H9 (cell line): ENCODE measurements at regions not wholly inside any gene's neighbourhood (a gene's known extent, or its start where the extent isn't known, plus 50 kb on each side); places are given as distances from the start of the nearest gene placed in this dataset.

Source experiments
- DNase-seq: peaks from one replicate; pipeline ENCODE4 v3.0.0-alpha.2; 2017
- H2AFZ ChIP-seq: one replicate; pipeline ENCODE4 v1.6.1; 2013; ENCODE audit warnings: mild to moderate bottlenecking, low read length, control low read depth, moderate library complexity
- H2AK5ac ChIP-seq: 2 replicates; pipeline ENCODE4 v1.6.1; 2013; ENCODE audit warnings: low read length, control low read depth, mixed read lengths; ENCODE audit not compliant: insufficient read length
- H2BK120ac ChIP-seq: one replicate; pipeline ENCODE4 v1.6.1; 2013; ENCODE audit warnings: low read depth, mild to moderate bottlenecking, low read length, control low read depth, inconsistent platforms; ENCODE audit not compliant: poor library complexity, severe bottlenecking
- H2BK12ac ChIP-seq: 2 replicates; pipeline ENCODE4 v1.6.1; 2013; ENCODE audit warnings: low read length, control low read depth, mixed read lengths, low read depth; ENCODE audit not compliant: insufficient read length
- H2BK15ac ChIP-seq: 2 replicates; pipeline ENCODE4 v1.6.1; 2013; ENCODE audit warnings: low read depth, low read length, control low read depth
- H2BK20ac ChIP-seq: one replicate; pipeline ENCODE4 v1.6.1; 2013; ENCODE audit warnings: low read depth, mild to moderate bottlenecking, low read length, control low read depth, inconsistent platforms; ENCODE audit not compliant: poor library complexity, severe bottlenecking
- H2BK5ac ChIP-seq: 2 replicates; pipeline ENCODE4 v1.6.1; 2013; ENCODE audit warnings: low read length, control low read depth, mixed read lengths; ENCODE audit not compliant: insufficient read length
- H3K14ac ChIP-seq: 2 replicates; pipeline ENCODE4 v1.6.1; 2013; ENCODE audit warnings: low read length, control low read depth; ENCODE audit not compliant: insufficient read depth
- H3K18ac ChIP-seq: 2 replicates; pipeline ENCODE4 v1.6.1; 2013; ENCODE audit warnings: low read depth, mild to moderate bottlenecking, mixed read lengths, low read length, control low read depth; ENCODE audit not compliant: insufficient read length
- H3K23ac ChIP-seq: 2 replicates; pipeline ENCODE4 v1.6.1; 2013; ENCODE audit warnings: low read length, control low read depth, mixed read lengths, low read depth; ENCODE audit not compliant: insufficient read length
- H3K23me2 ChIP-seq: 2 replicates; pipeline ENCODE4 v1.6.1; 2013; ENCODE audit warnings: low read depth, mild to moderate bottlenecking, mixed read lengths, low read length, control low read depth; ENCODE audit not compliant: insufficient read length, poor library complexity, severe bottlenecking
- H3K27ac ChIP-seq: 2 replicates; pipeline ENCODE4 v1.5.1; 2013; ENCODE audit warnings: low read length, control low read depth, mixed read lengths, low read depth; ENCODE audit not compliant: insufficient read length
- H3K27me3 ChIP-seq: 2 replicates; pipeline ENCODE4 v1.6.1; 2013; ENCODE audit warnings: low read length, control low read depth, inconsistent platforms; ENCODE audit not compliant: insufficient read depth
- H3K4ac ChIP-seq: 2 replicates; pipeline ENCODE4 v1.6.1; 2013; ENCODE audit warnings: low read depth, mild to moderate bottlenecking, control low read depth, inconsistent platforms, low read length, moderate library complexity
- H3K4me1 ChIP-seq: 2 replicates; pipeline ENCODE4 v1.6.1; 2013; ENCODE audit warnings: low read length, control low read depth, inconsistent platforms; ENCODE audit not compliant: insufficient read depth
- H3K4me2 ChIP-seq: 2 replicates; pipeline ENCODE4 v1.6.1; 2013; ENCODE audit warnings: low read length, control low read depth, mixed read lengths; ENCODE audit not compliant: insufficient read length, insufficient read depth
- H3K56ac ChIP-seq: 2 replicates; pipeline ENCODE4 v1.6.1; 2013; ENCODE audit warnings: low read depth, mild to moderate bottlenecking, mixed read lengths, low read length, control low read depth; ENCODE audit not compliant: insufficient read length
- H3K79me1 ChIP-seq: 2 replicates; pipeline ENCODE4 v1.6.1; 2013; ENCODE audit warnings: low read depth, mild to moderate bottlenecking, moderate library complexity, low read length, control low read depth, inconsistent platforms; ENCODE audit not compliant: insufficient read depth, poor library complexity, severe bottlenecking
- H3K79me2 ChIP-seq: 2 replicates; pipeline ENCODE4 v1.6.1; 2013; ENCODE audit warnings: low read length, control low read depth, inconsistent platforms; ENCODE audit not compliant: insufficient read depth
- H3K9ac ChIP-seq: 2 replicates; pipeline ENCODE4 v1.6.1; 2013; ENCODE audit warnings: low read length, control low read depth, mixed read lengths; ENCODE audit not compliant: insufficient read length; ENCODE audit errors: extremely low read depth
- H3K9me3 ChIP-seq: one replicate; pipeline ENCODE4 v1.6.1; 2013; ENCODE audit warnings: low read depth, low read length, inconsistent platforms; ENCODE audit not compliant: control insufficient read depth
- H3T11ph ChIP-seq: one replicate; pipeline ENCODE4 v1.6.1; 2013; ENCODE audit warnings: mild to moderate bottlenecking, low read length, control low read depth, inconsistent platforms
- H4K20me1 ChIP-seq: one replicate; pipeline ENCODE4 v1.6.1; 2013; ENCODE audit not compliant: control insufficient read depth, insufficient read length, insufficient read depth
- H4K5ac ChIP-seq: 2 replicates; pipeline ENCODE4 v1.6.1; 2013; ENCODE audit warnings: low read depth, mild to moderate bottlenecking, mixed read lengths, low read length, control low read depth; ENCODE audit not compliant: insufficient read length
- H4K8ac ChIP-seq: replicated peaks from 2 replicates; pipeline ENCODE4 v1.6.1; 2013; ENCODE audit warnings: low read length, control low read depth, mixed read lengths, low read depth; ENCODE audit not compliant: insufficient read length
- H4K91ac ChIP-seq: 2 replicates; pipeline ENCODE4 v1.6.1; 2013; ENCODE audit warnings: low read depth, mild to moderate bottlenecking, moderate library complexity, mixed read lengths, low read length, control low read depth; ENCODE audit not compliant: insufficient read length
- H3K27ac Mint-ChIP-seq, 3 experiments: 2 replicates in 2 of 3; 3 replicates in 1 of 3; pipeline ENCODE4 v1.8.0; 2020 to 2021; ENCODE audit warnings: mixed read lengths in 3 of 3, mild to moderate bottlenecking in 1 of 3, moderate library complexity in 1 of 3
- H3K27me3 Mint-ChIP-seq: 2 replicates; pipeline ENCODE4 v1.8.0; 2021; ENCODE audit warnings: low read depth, mild to moderate bottlenecking, moderate library complexity, mixed read lengths
- H3K36me3 Mint-ChIP-seq, 3 experiments: 2 replicates in 2 of 3; 3 replicates in 1 of 3; pipeline ENCODE4 v1.8.0; 2020 to 2021; ENCODE audit warnings: low read depth in 3 of 3, mixed read lengths in 3 of 3; ENCODE audit not compliant: insufficient read depth in 1 of 3
- H3K4me1 Mint-ChIP-seq, 2 experiments: 2 replicates each; pipeline ENCODE4 v1.8.0; 2020; ENCODE audit warnings: mixed read lengths in 2 of 2
- H3K4me3 Mint-ChIP-seq, 2 experiments: 2 replicates in 1 of 2; 3 replicates in 1 of 2; pipeline ENCODE4 v1.8.0; 2020 to 2021; ENCODE audit warnings: mild to moderate bottlenecking in 2 of 2, mixed read lengths in 2 of 2, moderate library complexity in 1 of 2
- H3K9me3 Mint-ChIP-seq, 2 experiments: 2 replicates in 1 of 2; 3 replicates in 1 of 2; pipeline ENCODE4 v1.8.0; 2020; ENCODE audit warnings: mild to moderate bottlenecking in 2 of 2, mixed read lengths in 2 of 2, moderate library complexity in 1 of 2
- CTCF ChIP-seq: fragments of 200-600 bp; sonication (generic); conservative IDR thresholded peaks from 3 replicates; pipeline ENCODE4 v1.8.0; 2021; ENCODE audit warnings: antibody characterized with exemption, mild to moderate bottlenecking
- WGBS: extraction: QIAGEN DNeasy Blood & Tissue Kit; methylation state at CpG from one replicate; pipeline ENCODE4 v1.1.7; 2013; ENCODE audit warnings: missing lambda C conversion rate, low lambda C conversion rate, mixed read lengths; ENCODE audit not compliant: insufficient read length; ENCODE audit errors: extremely low coverage; 5-methylcytosine and 5-hydroxymethylcytosine counted together

DNA sequence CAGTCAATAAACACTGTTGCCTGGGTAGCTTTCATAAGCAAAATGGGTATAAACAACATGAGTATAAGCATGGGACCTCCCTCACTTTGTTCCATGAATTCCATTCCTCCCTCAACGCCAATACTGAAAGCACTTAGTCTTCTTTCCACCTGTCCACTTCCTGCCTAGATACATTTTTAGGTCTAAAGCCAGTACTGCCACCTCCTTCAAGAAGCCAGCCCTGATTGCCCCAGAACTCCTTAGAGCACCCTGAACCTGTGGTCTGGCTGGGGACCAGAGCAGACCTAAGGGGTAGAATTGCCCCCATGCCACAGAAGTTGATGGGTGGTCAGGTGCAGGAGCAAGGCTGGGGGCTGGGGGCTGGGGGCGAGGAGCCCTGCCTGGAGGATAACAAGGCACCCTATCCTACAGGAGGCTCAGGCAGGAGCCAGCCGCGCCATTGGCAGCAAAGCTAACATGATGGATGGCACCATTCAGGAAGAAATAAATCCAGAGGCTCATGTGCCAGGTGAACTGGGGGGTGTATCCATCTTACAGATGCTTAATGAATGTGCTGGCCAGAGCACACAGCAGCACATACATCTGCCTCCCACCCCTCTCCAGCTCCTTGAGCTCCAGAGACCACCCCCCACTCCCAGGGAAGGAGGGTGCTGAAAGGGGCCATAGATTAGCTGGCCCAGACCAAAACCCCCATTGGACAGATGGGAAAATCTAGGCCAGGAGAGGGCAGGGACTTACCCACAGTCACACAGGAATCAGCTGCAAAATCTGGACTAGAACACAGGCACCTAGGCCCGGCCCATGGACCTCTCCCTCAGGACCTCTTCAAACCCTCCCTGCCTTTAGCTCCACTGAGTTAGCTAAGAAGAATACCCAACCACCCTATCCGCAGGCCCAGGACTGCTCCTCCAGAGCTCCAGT is 113.8 kb upstream of the LINGO1 start:
- no peaks in the 10 kb centered on the region for H3K36me3 Mint-ChIP-seq
- peaks cover 0 to 2% of the 10 kb centered on the region in 2 experiments; a peak in 2 of 5 replicates for H3K9me3 Mint-ChIP-seq
- Histone ChIP-seq H3K79me1 (no peaks in the 10 kb centered on the region), H3K79me2 (no peaks in the 10 kb centered on the region), H3K9ac (no peak overlapping the region), H2BK12ac (no peak overlapping the region), H3K56ac (no peak overlapping the region), H3K9me3 (no peaks in the 10 kb centered on the region), H4K20me1 (no peaks in the 10 kb centered on the region), H3K27ac (no peak overlapping the region), H3T11ph (no peak overlapping the region), H3K4ac (no peak overlapping the region), H3K4me2 (no peak overlapping the region), H3K4me1 (peaks cover 6% of the 10 kb centered on the region; the same call in 1 of the 2 replicates), H3K18ac (no peak overlapping the region), H4K8ac (no peak overlapping the region), H4K91ac (no peak overlapping the region), H3K14ac (no peak overlapping the region), H2BK5ac (no peak overlapping the region), H2BK120ac (no peak overlapping the region), H3K23ac (no peak overlapping the region), H2BK20ac (no peak overlapping the region), H2BK15ac (no peak overlapping the region), H3K27me3 (no peaks in the 10 kb centered on the region; the same call in 1 of the 2 replicates), H4K5ac (no peak overlapping the region), H2AFZ (no peak overlapping the region), H2AK5ac (no peak overlapping the region), H3K23me2 (no peaks in the 10 kb centered on the region)
- peaks cover 27 to 36% of the 10 kb centered on the region in 2 experiments for H3K4me1 Mint-ChIP-seq
- H3K4me3 Mint-ChIP-seq: no peak overlapping the region
- no CpG with 5 or more reads among the region's 6 CpGs for WGBS
- DNase-seq: no peak
- no peak for TF ChIP-seq CTCF
- no peak overlapping the region for H3K27ac Mint-ChIP-seq
- peaks cover 77% of the 10 kb centered on the region for H3K27me3 Mint-ChIP-seq
